ENCODE measurements at regions not wholly inside any gene's neighbourhood (a gene's known extent, or its start where the extent isn't known, plus 50 kb on each side); places are given as distances from the start of the nearest gene placed in this dataset.

GRCh38 chr2:16477648-16478047 lies 188.0 kb downstream of the CYRIA start:
- no peak for DNase-seq (ENCODE audit: low read depth)
- in situ Hi-C loops (cut with HindIII; ENCODE audit: low pct_unique_long_range_greater_than_20kb, low sequenced_read_pairs), result loop anchor here (25.0 kb wide), 1 partner anchor 840 kb away; no protein-coding TSS in a partner anchor

GRCh38 chr2:16476866-16477265 lies 188.8 kb downstream of the CYRIA start:
- in situ Hi-C loops (cut with HindIII; ENCODE audit: low pct_unique_long_range_greater_than_20kb, low sequenced_read_pairs), result loop anchor here (25.0 kb wide), 1 partner anchor 840 kb away; no protein-coding TSS in a partner anchor
- DNase-seq (ENCODE audit: low read depth), result no peak

- no peak for DNase-seq (ENCODE audit: low read depth)
- in situ Hi-C loops (cut with HindIII; ENCODE audit: low pct_unique_long_range_greater_than_20kb, low sequenced_read_pairs), result loop anchor here (25.0 kb wide), 1 partner anchor 839 kb away; no protein-coding TSS in a partner anchor
Measured at GRCh38 chr2:16475986-16476567, 189.6 kb downstream of the CYRIA start.

GRCh38 chr2:16475586-16475985 lies 190.0 kb downstream of the CYRIA start:
- peak; percentile 1 for DNase-seq (ENCODE audit: low read depth)
- in situ Hi-C loops (cut with HindIII; ENCODE audit: low pct_unique_long_range_greater_than_20kb, low sequenced_read_pairs), result loop anchor here (25.0 kb wide), 1 partner anchor 838 kb away; no protein-coding TSS in a partner anchor

GRCh38 chr2:16473575-16473974 lies 192.1 kb downstream of the CYRIA start:
- in situ Hi-C loops (cut with HindIII; ENCODE audit: low pct_unique_long_range_greater_than_20kb, low sequenced_read_pairs), result no loop called here
- no peak for DNase-seq (ENCODE audit: low read depth)

GRCh38 chr2:16470936-16471490 lies 194.6 kb downstream of the CYRIA start:
- DNase-seq (ENCODE audit: low read depth), result no peak
- in situ Hi-C loops (cut with HindIII; ENCODE audit: low pct_unique_long_range_greater_than_20kb, low sequenced_read_pairs), result no loop called here

GRCh38 chr2:16466821-16467151 lies 198.8 kb downstream of the CYRIA start:
- no peak for DNase-seq (ENCODE audit: low read depth)
- in situ Hi-C loops (cut with HindIII; ENCODE audit: low pct_unique_long_range_greater_than_20kb, low sequenced_read_pairs), result no loop called here

GRCh38 chr2:16466133-16466820 lies 199.4 kb downstream of the CYRIA start:
- no peak for DNase-seq (ENCODE audit: low read depth)
- in situ Hi-C loops (cut with HindIII; ENCODE audit: low pct_unique_long_range_greater_than_20kb, low sequenced_read_pairs), result no loop called here

GRCh38 chr2:16464641-16465040 lies 201.0 kb downstream of the CYRIA start:
- in situ Hi-C loops (cut with HindIII; ENCODE audit: low pct_unique_long_range_greater_than_20kb, low sequenced_read_pairs), result no loop called here
- no peak for DNase-seq (ENCODE audit: low read depth)

GRCh38 chr2:16462958-16463357 lies 202.7 kb downstream of the CYRIA start:
- no peak for DNase-seq (ENCODE audit: low read depth)
- in situ Hi-C loops (cut with HindIII; ENCODE audit: low pct_unique_long_range_greater_than_20kb, low sequenced_read_pairs), result no loop called here

GRCh38 chr2:16461672-16462071 lies 204.0 kb downstream of the CYRIA start:
- DNase-seq (ENCODE audit: low read depth), result no peak
- in situ Hi-C loops (cut with HindIII; ENCODE audit: low pct_unique_long_range_greater_than_20kb, low sequenced_read_pairs), result no loop called here

GRCh38 chr2:16459606-16460005 lies 206.0 kb downstream of the CYRIA start:
- no peak for DNase-seq (ENCODE audit: low read depth)
- in situ Hi-C loops (cut with HindIII; ENCODE audit: low pct_unique_long_range_greater_than_20kb, low sequenced_read_pairs), result no loop called here

GRCh38 chr2:16454621-16455020 lies 211.0 kb downstream of the CYRIA start:
- in situ Hi-C loops (cut with HindIII; ENCODE audit: low pct_unique_long_range_greater_than_20kb, low sequenced_read_pairs), result no loop called here
- no peak for DNase-seq (ENCODE audit: low read depth)

GRCh38 chr2:16452123-16452522 lies 213.5 kb downstream of the CYRIA start:
- in situ Hi-C loops (cut with HindIII; ENCODE audit: low pct_unique_long_range_greater_than_20kb, low sequenced_read_pairs), result no loop called here

GRCh38 chr2:16446706-16447105 lies 218.9 kb downstream of the CYRIA start:
- DNase-seq (ENCODE audit: low read depth), result no peak
- in situ Hi-C loops (cut with HindIII; ENCODE audit: low pct_unique_long_range_greater_than_20kb, low sequenced_read_pairs), result no loop called here

More at GRCh38 chr2:16452123-16452522, 213.5 kb downstream of the CYRIA start:
- no peak for DNase-seq (ENCODE audit: low read depth)

GRCh38 chr2:16442971-16443370 lies 222.7 kb downstream of the CYRIA start:
- in situ Hi-C loops (cut with HindIII; ENCODE audit: low pct_unique_long_range_greater_than_20kb, low sequenced_read_pairs), result no loop called here
- no peak for DNase-seq (ENCODE audit: low read depth)

GRCh38 chr2:16441431-16441830 lies 224.2 kb downstream of the CYRIA start:
- in situ Hi-C loops (cut with HindIII; ENCODE audit: low pct_unique_long_range_greater_than_20kb, low sequenced_read_pairs), result no loop called here

GRCh38 chr2:16440898-16441297 lies 224.7 kb downstream of the CYRIA start:
- in situ Hi-C loops (cut with HindIII; ENCODE audit: low pct_unique_long_range_greater_than_20kb, low sequenced_read_pairs), result no loop called here
- DNase-seq (ENCODE audit: low read depth), result no peak

More at GRCh38 chr2:16441431-16441830, 224.2 kb downstream of the CYRIA start:
- no peak for DNase-seq (ENCODE audit: low read depth)

- in situ Hi-C loops (cut with HindIII; ENCODE audit: low pct_unique_long_range_greater_than_20kb, low sequenced_read_pairs), result no loop called here
- no peak for DNase-seq (ENCODE audit: low read depth)
Measured at GRCh38 chr2:16438613-16439321, 226.9 kb downstream of the CYRIA start.
